IPS-15b (cell line): ENCODE measurements at regions not wholly inside any gene's neighbourhood (a gene's known extent, or its start where the extent isn't known, plus 50 kb on each side); places are given as distances from the start of the nearest gene placed in this dataset.
A peak's percentile ranks its signal among the peaks of the same experiment; 100 is the strongest.
"Not testable (repeated sequence)": the region's sequence is repeated elsewhere in the genome, so short reads cannot be mapped to it uniquely, and the experiment has no call there.

Source experiments
- H3K27me3 ChIP-seq: one replicate; pipeline ENCODE4 v1.6.1; 2013; ENCODE audit warnings: low read length; ENCODE audit not compliant: control insufficient read depth, insufficient read depth
- H3K36me3 ChIP-seq: one replicate; pipeline ENCODE4 v1.6.1; 2013; ENCODE audit warnings: low read length; ENCODE audit not compliant: control insufficient read depth, insufficient read depth
- H3K4me1 ChIP-seq: one replicate; pipeline ENCODE4 v1.6.1; 2013; ENCODE audit warnings: mild to moderate bottlenecking, low read length; ENCODE audit not compliant: control insufficient read depth, insufficient read depth
- H3K4me3 ChIP-seq: one replicate; pipeline ENCODE4 v1.5.1; 2013; ENCODE audit warnings: low read depth, low read length
- H3K9ac ChIP-seq: one replicate; pipeline ENCODE4 v1.6.1; 2013; ENCODE audit warnings: low read depth, mild to moderate bottlenecking, low read length
- H3K9me3 ChIP-seq: one replicate; pipeline ENCODE4 v1.6.1; 2013; ENCODE audit warnings: mild to moderate bottlenecking, low read length; ENCODE audit not compliant: control insufficient read depth, insufficient read depth

DNA sequence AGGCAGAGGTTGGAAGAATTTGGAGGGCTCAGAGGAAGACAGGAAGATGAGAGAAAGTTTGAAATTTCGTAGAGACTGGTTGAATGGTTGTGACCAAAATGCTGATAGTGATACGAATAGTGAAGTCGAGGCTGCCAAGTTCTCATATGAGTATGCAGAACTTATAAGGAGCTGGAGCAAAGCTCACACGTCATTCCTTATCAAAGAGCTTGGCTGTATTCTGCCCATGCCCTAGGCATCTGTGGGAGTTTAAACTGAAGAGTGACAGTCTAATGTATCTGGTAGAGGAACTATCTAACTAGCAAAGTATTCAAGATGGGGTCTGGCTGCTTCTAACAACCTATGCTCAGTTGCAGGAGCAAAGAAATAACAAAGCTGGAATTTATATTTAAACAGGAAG, 102.1 kb downstream of the PCDH18 start:
- Histone ChIP-seq H3K27me3 (no peaks in the 10 kb centered on the region), H3K4me3 (no peak overlapping the region), H3K36me3 (no peaks in the 10 kb centered on the region), H3K9ac (no peak overlapping the region), H3K4me1 (no peaks in the 10 kb centered on the region), H3K9me3 (no peaks in the 10 kb centered on the region)

DNA sequence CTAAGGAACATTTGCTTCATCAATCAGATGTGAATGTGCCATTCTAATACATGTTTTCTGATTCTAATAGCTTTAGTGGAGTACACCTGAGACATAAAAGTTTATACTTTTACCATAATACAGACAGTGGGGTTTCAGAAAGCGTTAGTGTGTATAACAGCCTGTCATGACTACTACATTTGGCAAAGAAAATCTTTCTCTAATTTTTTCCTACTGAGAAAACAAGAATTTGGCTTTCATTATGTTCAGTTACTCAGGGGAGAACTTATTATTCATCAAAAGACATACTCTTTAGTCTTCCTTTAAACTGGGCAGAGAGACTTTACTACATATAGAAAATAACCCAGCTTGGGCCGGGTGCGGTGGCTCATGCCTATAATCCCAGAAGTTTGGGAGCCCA, 104.9 kb downstream of the PCDH18 start:
- Histone ChIP-seq H3K4me1 (no peaks in the 10 kb centered on the region), H3K9me3 (no peaks in the 10 kb centered on the region), H3K36me3 (no peaks in the 10 kb centered on the region), H3K27me3 (no peaks in the 10 kb centered on the region), H3K9ac (no peak overlapping the region), H3K4me3 (no peak overlapping the region)

DNA sequence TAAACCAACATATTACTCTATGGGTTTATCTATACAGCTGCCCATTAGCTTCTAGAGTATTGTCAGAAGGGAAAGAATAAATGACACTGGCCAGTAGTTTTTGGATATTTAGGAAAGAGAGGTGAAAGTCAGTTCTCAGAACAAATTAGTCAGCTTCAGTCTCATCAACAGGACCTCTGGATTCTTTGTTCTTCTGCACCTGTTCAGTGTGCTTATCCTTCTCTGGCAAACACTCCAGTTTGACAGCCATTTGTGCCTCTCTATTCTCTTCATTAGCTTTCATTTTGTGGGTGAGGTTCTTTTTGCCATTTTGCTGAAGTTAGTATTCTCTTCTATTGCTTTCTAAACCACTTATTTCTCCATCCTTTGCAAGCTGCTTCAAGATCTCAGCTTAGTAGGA, 107.0 kb downstream of the PCDH18 start:
- Histone ChIP-seq H3K4me3 (no peak overlapping the region), H3K36me3 (no peaks in the 10 kb centered on the region), H3K9ac (no peak overlapping the region), H3K27me3 (no peaks in the 10 kb centered on the region), H3K9me3 (no peaks in the 10 kb centered on the region), H3K4me1 (no peaks in the 10 kb centered on the region)

DNA sequence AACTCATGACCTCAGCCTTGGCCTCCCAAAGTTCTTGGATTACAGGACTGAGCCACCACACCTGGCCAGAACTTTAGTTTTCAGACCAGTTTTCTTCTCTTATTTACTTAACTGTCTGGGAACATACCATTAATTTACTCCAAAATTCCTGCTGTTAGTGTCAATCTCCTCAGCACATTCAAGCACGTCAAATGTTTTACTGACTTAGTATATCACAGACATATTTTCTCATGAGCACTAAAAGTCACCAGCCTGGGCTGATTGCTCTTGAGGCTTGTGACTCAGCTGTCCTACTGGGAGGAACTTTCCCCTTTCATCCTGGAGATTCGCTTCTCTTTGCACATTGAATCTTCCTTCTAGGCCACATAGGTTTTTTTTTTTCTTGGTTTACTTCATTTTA, 109.6 kb downstream of the PCDH18 start:
- no peaks in the 10 kb centered on the region for H3K27me3 ChIP-seq
- H3K4me3 ChIP-seq = no peak overlapping the region
- H3K9ac ChIP-seq = no peak overlapping the region
- no peaks in the 10 kb centered on the region for H3K4me1 ChIP-seq
- H3K36me3 ChIP-seq = no peaks in the 10 kb centered on the region
- H3K9me3 ChIP-seq = no peaks in the 10 kb centered on the region

DNA sequence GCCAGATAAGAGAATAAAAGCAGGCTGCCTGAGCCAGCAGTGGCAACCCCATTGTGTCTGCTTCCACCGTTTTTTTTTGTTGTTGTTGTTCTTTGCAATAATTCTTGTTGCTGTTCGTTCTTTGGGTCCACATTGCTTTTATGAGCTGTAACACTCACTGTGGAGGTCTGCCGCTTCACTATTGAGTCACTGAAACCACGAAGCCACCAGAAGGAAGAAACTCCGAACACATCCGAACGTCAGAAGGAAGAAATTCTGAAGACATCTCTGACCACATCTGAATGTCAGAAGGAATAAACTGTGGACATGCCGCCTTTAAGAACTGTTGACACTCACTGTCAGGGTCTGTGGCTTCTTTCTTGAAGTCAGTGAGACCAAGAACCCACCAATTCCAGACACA, 110.5 kb downstream of the PCDH18 start:
- Histone ChIP-seq H3K4me3 (no peak overlapping the region), H3K9me3 (no peaks in the 10 kb centered on the region), H3K4me1 (no peaks in the 10 kb centered on the region), H3K36me3 (no peaks in the 10 kb centered on the region), H3K9ac (no peak overlapping the region), H3K27me3 (no peaks in the 10 kb centered on the region)

DNA sequence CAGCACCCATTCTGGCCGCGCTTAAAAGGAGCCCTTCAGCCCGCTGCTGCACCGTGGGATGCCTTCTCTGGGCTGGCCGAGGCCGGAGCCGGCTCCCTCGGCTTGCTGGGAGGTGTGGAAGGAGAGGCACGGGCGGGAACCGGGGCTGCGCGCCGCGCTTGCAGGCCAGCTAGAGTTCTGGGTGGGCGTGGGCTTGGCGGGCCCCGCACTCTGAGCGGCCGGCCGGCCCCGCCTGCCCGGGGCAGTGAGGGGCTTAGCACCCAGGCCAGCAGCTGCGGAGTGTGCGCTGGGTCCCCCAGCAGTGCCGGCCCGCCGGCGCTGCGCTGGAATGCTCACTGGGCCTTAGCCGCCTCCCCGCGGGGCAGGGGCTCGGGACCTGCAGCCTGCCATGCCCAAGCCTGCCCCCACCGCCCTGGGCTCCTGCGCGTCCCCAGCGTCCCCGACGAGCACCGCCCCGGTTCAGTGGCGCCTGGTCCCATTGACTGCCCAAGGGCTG, 111.3 kb downstream of the PCDH18 start:
- Histone ChIP-seq H3K27me3 (no peaks in the 10 kb centered on the region), H3K36me3 (no peaks in the 10 kb centered on the region), H3K4me1 (no peaks in the 10 kb centered on the region), H3K9me3 (no peaks in the 10 kb centered on the region), H3K4me3 (peak overlapping the region; percentile 35), H3K9ac (no peak overlapping the region)

DNA sequence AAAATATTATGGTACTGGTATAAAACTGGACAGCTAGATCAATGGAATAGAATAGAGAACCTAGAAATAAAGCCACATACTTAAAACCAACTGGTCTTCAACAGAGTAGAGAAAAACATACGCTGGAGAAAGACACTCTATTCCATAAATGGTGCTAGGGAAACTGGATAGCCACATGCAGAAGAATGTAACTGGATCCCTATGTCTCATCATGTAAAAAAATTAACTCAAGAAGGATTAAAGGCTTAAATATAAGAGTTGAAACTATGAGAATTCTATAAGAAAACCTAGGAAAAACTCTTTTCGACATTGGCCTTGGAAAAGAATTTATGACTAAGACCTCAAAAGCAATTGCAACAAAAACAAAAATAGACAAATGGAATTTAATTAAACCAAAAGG, 114.6 kb downstream of the PCDH18 start:
- Histone ChIP-seq H3K4me1 (no peaks in the 10 kb centered on the region), H3K9me3 (no peaks in the 10 kb centered on the region), H3K4me3 (no peak overlapping the region), H3K27me3 (no peaks in the 10 kb centered on the region), H3K36me3 (no peaks in the 10 kb centered on the region), H3K9ac (no peak overlapping the region)

DNA sequence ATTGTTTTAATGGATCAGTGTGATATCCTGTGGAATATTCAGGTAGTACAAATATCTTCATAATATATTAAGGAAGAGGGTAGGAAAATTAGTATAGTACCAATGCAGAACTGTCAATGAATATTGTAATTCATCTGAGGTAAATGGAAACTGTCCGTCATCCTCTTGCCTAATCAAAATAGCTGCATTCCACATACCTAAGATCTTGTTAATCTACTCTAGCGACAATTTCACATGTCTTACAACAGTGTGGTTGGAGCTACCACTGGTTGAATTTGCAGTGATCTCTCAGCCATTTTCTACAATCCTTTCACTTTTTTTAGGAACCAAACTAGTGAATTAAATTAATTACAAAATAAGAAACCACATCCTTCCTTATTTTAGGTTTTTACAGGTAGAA, 117.5 kb downstream of the PCDH18 start:
- H3K36me3 ChIP-seq = no peaks in the 10 kb centered on the region
- no peaks in the 10 kb centered on the region for H3K27me3 ChIP-seq
- H3K4me3 ChIP-seq = no peak overlapping the region
- H3K9me3 ChIP-seq = no peaks in the 10 kb centered on the region
- H3K4me1 ChIP-seq = no peaks in the 10 kb centered on the region
- H3K9ac ChIP-seq = no peak overlapping the region

DNA sequence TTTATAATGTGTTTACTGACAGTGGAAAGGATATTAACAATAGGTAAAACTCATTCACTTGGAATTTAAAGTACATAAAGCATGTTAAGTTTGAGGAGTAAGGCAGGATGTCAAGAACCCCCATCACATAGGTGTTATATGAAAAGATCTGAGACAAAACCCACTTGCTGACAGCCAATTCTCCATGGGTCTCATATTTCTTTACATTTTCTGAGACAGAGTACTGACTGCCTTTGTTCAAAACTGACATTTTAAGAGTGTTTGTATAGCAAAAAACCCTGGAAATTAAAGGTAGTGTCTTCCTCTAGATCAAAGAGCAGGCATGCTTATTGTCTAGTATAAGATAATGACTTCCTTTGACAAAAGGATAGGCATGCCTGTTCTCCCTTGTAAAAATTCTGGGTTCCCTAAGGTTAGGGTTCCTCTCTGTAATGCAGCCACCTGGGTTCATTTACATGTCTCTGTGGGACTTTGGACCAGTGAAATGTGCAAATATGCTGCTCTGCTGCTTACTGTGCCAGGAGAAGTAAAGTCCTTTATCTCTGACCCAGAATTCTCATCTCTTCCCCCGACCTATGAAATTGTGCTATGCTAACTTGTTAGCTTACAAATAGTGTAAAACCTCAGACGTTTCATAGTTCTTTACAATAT, 123.6 kb downstream of the PCDH18 start:
- Histone ChIP-seq H3K36me3 (no peaks in the 10 kb centered on the region), H3K4me3 (no peak overlapping the region), H3K4me1 (no peaks in the 10 kb centered on the region), H3K9me3 (no peaks in the 10 kb centered on the region), H3K9ac (no peak overlapping the region), H3K27me3 (no peaks in the 10 kb centered on the region)

DNA sequence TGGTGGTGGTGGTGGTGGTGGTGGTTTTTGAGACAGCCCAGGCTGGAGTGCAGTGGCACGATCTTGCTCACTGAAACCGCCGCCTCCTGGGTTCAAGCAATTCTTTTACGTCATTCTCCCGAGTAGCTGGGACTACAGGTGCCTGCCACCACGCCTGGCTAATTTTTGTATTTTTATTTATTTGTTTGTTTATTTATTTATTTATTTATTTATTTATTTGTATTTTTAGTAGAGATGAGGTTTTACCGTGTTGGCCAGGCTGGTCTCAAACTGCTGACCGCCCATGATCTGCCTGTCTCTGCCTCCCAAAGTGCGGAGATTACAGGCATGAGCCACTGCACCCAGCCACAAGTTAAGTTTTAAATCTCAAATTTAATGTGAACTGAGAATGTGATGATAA, 126.5 kb downstream of the PCDH18 start:
- not testable (repeated sequence) for H3K4me3 ChIP-seq, H3K36me3 ChIP-seq, H3K4me1 ChIP-seq, H3K27me3 ChIP-seq, H3K9ac ChIP-seq, H3K9me3 ChIP-seq

DNA sequence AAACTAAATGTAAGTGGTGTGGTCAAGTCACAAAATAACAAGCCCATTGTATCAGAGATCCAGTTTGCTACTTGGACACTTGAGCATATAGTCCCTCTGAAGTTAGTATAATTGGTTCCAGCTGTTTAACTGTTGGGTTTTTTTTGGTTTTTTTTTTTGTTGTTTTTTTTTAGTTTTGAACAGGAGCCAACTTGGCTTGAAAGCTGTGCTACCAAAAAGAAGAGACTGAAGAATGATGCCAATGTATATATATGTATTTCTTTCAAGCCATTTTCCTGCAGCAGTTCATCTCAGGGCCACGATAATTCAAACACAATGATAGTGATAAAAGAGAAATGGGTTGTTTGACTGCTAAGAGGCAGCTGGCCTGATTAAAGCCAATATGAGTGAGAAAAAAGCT, 138.3 kb downstream of the PCDH18 start:
- Histone ChIP-seq H3K9ac (no peak overlapping the region), H3K36me3 (no peaks in the 10 kb centered on the region), H3K9me3 (no peaks in the 10 kb centered on the region), H3K4me3 (no peak overlapping the region), H3K27me3 (no peaks in the 10 kb centered on the region), H3K4me1 (no peaks in the 10 kb centered on the region)

DNA sequence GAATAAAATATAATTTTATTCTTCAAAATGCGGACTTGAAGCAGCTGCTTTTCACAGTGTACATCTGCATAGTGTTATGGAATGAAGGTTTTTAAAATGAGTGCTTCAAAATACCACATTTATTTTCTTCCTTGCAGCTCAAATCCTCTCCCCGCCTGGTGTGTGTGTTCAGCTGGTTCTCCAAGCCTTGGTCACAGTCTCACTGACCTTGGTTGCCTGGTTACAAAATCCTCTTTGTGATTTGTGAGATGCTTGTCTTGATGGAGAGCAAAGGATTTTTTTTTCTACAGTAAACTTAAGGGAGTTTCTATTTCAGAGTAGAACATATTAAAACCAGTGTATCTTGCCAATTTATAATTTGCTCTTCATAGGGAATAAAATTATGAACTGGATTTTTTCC, 139.2 kb downstream of the PCDH18 start:
- H3K9me3 ChIP-seq = no peaks in the 10 kb centered on the region
- no peaks in the 10 kb centered on the region for H3K27me3 ChIP-seq
- H3K9ac ChIP-seq = no peak overlapping the region
- H3K4me1 ChIP-seq = no peaks in the 10 kb centered on the region
- H3K4me3 ChIP-seq = no peak overlapping the region
- no peaks in the 10 kb centered on the region for H3K36me3 ChIP-seq
